IPS-18a (cell line): ENCODE measurements at regions not wholly inside any gene's neighbourhood (a gene's known extent, or its start where the extent isn't known, plus 50 kb on each side); places are given as distances from the start of the nearest gene placed in this dataset.

Experiments used
- H3K27ac ChIP-seq: one replicate; pipeline ENCODE4 v1.5.1; 2013; ENCODE audit warnings: low read length
- H3K27me3 ChIP-seq: one replicate; pipeline ENCODE4 v1.6.1; 2013; ENCODE audit warnings: mild to moderate bottlenecking, low read length; ENCODE audit not compliant: control insufficient read depth, insufficient read depth
- H3K36me3 ChIP-seq: one replicate; pipeline ENCODE4 v1.6.1; 2013; ENCODE audit warnings: low read depth, low read length; ENCODE audit not compliant: control insufficient read depth
- H3K4me1 ChIP-seq: one replicate; pipeline ENCODE4 v1.6.1; 2013; ENCODE audit warnings: low read depth, low read length; ENCODE audit not compliant: control insufficient read depth
- H3K4me3 ChIP-seq: one replicate; pipeline ENCODE4 v1.5.1; 2013; ENCODE audit warnings: low read length
- H3K9ac ChIP-seq: one replicate; pipeline ENCODE4 v1.6.1; 2013; ENCODE audit warnings: mild to moderate bottlenecking, low read length, moderate library complexity
- H3K9me3 ChIP-seq: one replicate; pipeline ENCODE4 v1.6.1; 2013; ENCODE audit warnings: low read depth, low read length; ENCODE audit not compliant: control insufficient read depth

DNA sequence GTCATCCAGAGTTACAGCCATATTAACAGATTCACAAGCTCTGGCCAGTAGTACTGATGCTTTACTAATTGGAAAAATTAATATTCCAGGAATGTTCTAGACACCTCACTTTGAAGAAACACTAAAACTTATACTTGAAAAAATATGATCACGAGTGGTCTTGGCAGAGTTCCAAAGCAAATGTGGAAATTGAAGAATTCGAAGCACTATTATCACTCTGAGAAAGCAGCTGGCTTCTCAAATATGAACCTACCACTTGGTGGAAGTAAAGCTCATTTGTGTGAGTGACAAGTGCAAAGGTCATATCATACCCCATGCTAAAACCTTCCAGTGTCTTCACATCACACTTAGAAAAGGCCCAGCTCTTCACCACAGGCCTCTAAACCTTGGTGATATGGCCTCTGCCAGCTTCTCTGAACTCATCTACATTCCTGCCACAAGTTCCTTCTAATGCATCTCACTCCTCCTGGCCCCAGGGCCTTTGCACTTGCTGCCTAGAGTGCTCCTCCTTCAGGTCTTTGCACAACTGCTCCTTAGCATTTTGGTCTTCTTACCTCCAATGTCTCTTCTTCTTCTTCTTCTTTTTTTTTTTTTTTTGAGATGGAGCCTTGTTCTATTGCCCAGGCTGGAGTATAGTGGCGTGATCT, 175.7 kb upstream of the SMIM23 start:
- Histone ChIP-seq H3K4me3 (no peak overlapping the region), H3K36me3 (no peaks in the 10 kb centered on the region), H3K9me3 (peaks cover 6% of the 10 kb centered on the region), H3K27me3 (peaks cover 7% of the 10 kb centered on the region), H3K4me1 (no peaks in the 10 kb centered on the region), H3K27ac (no peak overlapping the region), H3K9ac (no peak overlapping the region)

DNA sequence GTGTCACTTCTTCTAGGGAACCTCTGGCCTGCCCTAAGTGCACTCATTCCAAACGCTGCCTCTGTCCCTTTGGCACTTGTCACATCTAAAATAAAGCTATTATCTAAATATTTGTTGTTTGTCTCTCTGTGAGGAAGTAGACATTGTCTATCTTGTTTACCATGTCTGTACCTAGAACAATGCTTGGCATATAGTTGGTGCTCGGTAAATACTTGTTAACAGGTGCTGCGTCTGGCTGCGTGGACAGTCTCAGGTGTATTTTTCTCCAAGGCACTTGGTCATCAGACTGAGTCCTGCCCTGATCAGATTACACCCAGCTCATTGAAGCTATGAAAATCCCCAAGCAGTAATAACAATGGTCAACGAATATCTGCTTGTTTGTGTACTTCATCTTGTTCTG, 174.9 kb upstream of the SMIM23 start:
- peaks cover 15% of the 10 kb centered on the region for H3K27me3 ChIP-seq
- H3K4me1 ChIP-seq, result peaks cover 4% of the 10 kb centered on the region
- no peaks in the 10 kb centered on the region for H3K36me3 ChIP-seq
- no peak overlapping the region for H3K27ac ChIP-seq
- no peak overlapping the region for H3K4me3 ChIP-seq
- H3K9ac ChIP-seq, result no peak overlapping the region
- peaks cover 6% of the 10 kb centered on the region for H3K9me3 ChIP-seq

DNA sequence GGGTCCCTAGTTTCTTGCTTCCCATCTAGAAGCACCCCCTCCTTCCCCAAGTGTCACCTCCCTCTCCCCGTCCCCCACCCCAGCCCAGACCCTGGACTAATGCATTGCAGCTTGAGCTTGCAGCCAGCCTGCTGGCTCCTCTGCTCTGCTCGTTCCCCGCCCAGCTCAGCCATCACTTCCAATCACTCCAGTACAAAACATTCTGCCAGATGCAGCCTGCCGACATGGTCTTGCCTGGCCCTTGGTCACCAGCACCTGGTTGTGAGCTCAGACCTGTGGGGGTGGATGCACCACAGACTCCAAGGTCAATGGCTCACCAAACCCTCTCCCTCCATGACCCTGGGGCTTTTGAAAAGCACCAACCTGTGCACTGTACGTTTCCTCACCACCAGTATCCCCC, 172.9 kb upstream of the SMIM23 start:
- Histone ChIP-seq H3K27ac (no peak overlapping the region), H3K9ac (no peak overlapping the region), H3K4me3 (no peak overlapping the region), H3K27me3 (peaks cover 34% of the 10 kb centered on the region), H3K9me3 (no peaks in the 10 kb centered on the region), H3K4me1 (peaks cover 10% of the 10 kb centered on the region), H3K36me3 (no peaks in the 10 kb centered on the region)

DNA sequence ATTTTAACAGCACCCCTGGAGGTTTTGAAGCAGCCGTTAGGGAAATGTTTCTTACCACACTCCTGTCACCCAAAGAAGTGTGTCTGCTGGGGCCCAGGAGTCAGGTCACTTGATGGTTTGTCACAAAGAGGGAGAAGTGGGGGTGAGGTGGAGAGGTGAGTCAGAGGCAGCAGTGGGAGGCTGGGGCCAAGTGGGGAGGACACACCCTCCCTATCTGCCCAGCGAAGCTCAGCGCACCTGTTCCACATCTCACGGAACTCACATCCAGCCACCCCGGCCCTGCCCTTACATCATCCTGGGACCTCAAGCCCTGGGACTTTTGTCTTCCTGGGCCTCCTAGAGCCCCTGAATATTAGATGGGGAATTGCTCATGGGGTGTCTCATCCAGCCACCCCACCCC, 171.1 kb upstream of the SMIM23 start:
- Histone ChIP-seq H3K27ac (no peak overlapping the region), H3K36me3 (no peaks in the 10 kb centered on the region), H3K4me1 (peaks cover 10% of the 10 kb centered on the region), H3K9me3 (no peaks in the 10 kb centered on the region), H3K4me3 (no peak overlapping the region), H3K27me3 (peaks cover 40% of the 10 kb centered on the region), H3K9ac (no peak overlapping the region)

DNA sequence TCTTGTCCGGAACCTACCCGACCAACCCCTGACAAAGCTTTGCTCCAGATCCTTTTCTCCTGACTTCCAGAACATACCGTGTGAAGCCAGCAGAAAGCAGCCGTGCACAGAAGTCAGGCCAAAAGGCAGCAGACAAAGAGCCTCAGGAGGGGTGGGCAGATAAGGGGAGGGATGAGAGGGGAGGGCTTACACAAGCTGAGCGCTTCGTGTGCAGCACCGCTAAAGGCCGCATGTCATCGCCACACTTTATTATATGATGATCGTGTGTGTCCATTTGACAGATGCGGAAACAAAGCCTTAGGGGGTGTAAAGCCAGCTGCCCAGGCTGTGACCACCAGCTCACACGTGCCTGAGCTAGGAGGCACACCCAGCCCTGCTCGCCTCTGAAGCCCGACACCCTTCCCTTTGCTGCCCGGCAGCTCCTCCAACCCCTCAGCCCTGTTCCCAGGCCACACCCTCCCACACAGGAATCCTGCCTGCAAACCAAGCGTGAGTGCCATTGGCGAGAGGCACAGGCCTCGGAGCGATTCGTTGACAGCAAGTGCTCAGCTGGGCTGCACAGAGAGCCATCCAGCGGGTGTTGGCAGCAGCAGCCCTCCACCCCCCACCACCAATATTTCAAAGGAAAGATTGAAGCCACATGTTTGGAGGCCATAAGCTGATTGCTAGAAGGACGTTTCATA, 170.5 kb upstream of the SMIM23 start:
- Histone ChIP-seq H3K9me3 (no peaks in the 10 kb centered on the region), H3K9ac (no peak overlapping the region), H3K4me3 (no peak overlapping the region), H3K36me3 (no peaks in the 10 kb centered on the region), H3K27ac (no peak overlapping the region), H3K4me1 (peaks cover 10% of the 10 kb centered on the region), H3K27me3 (peaks cover 46% of the 10 kb centered on the region)

DNA sequence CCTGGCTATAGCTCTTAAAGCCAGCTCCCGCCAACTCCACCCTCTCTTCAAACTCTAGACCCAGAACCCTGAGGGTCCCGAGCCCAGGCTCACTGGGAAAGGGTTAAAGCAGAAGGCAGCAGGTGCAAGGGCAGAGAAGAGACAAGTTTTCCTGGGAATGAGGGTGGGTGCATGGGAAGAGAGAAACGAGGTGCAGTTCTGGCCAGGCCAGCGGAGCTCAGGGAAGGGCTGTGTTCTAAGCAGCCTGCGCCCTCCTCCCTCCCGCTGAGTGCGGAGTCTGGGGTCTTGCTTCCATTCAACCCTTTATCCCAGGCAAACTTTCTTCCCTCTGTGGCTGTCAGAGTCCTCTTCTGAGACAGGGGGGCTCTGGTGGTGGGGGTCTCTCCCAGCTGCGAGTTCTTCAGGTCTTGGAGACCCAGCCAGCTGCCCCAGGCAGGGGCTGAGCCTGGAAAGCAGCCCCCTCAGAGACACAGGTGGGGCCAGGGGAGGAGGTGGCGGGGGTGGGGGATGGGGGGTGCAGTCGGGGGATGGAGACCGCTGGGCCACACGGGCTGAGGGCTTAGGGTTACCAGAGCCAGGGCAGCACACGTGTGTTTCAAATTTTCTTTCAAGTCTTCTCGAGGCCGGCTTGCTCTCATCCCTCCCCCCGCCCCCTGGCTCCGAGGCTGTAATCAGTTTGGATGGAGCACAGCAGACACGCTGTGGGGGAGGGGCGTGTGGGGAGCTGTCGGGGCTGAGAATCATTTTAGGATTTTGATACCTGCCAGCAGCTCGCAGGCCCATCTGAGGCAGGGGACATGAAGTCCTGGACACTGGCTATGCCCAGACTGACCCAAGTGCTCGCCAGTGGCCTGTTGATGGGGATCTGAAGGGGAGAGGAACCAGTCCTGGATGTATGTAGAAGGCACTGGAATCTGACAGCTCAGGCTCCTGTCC, 169.6 kb upstream of the SMIM23 start:
- Histone ChIP-seq H3K36me3 (no peaks in the 10 kb centered on the region), H3K9ac (no peak overlapping the region), H3K9me3 (no peaks in the 10 kb centered on the region), H3K4me1 (peaks cover 10% of the 10 kb centered on the region), H3K27me3 (peaks cover 55% of the 10 kb centered on the region), H3K4me3 (no peak overlapping the region), H3K27ac (no peak overlapping the region)

DNA sequence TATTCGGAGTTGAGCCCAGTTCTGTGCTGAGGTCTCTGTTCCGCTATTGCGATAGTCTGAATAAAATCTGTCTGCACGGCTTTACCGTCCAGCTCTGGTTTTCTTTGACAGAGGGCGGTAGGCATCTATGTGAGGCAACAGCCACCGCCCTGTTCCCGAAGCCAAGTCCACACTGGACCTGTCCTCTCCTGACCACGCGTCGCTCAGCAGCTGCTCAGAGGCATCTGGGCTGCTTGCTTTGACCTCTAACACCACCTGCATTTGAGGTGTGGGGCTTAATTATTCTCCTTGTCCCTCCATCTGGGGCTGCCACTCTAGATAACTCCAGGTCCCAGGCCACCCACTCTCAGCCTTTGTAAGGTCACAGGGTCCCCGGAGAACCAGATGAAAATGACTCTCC, 168.4 kb upstream of the SMIM23 start:
- no peaks in the 10 kb centered on the region for H3K9me3 ChIP-seq
- H3K27ac ChIP-seq, result no peak overlapping the region
- peaks cover 68% of the 10 kb centered on the region for H3K27me3 ChIP-seq
- H3K36me3 ChIP-seq, result no peaks in the 10 kb centered on the region
- H3K4me1 ChIP-seq, result peaks cover 10% of the 10 kb centered on the region
- no peak overlapping the region for H3K9ac ChIP-seq
- no peak overlapping the region for H3K4me3 ChIP-seq

DNA sequence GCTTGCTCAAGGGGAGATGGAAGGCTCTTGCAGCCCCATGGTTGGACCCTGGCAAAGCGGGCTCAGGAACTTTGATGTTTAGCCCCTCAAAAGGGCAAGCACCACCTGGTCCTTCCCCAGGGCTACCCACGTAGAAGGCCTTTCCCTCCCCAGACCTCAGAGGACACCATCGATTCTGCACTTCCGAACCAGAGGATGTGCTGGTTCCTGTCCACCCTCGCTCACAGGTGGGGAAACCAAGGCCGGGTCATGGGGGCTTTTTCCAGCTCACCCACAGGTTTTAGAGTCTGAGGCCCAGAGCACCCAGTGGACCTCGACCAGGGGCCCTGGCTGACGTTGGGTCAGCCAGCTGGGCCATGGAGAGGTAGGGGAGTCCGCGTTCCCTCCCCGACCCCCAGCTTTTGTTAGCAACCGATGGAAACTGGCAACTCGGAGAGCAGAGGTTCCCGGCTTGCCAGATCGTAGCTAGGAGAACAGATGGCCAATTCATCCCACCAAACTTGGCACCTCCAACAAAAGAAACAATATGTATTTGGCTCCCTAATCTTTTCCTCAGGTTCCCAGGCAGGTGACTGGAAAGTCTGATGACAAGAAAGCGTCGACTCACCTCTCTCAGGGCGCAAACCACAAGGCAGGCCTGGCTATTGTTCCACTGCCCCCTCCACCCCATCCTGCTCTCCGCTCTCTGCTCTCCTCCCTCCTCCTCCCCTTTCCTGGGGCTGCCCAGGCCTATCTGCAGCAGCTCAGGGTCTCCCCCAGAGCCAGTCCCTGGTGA, 167.6 kb upstream of the SMIM23 start:
- no peak overlapping the region for H3K27ac ChIP-seq
- H3K4me3 ChIP-seq, result no peak overlapping the region
- H3K27me3 ChIP-seq, result peaks cover 75% of the 10 kb centered on the region
- H3K9ac ChIP-seq, result no peak overlapping the region
- H3K4me1 ChIP-seq, result peaks cover 13% of the 10 kb centered on the region
- no peaks in the 10 kb centered on the region for H3K9me3 ChIP-seq
- H3K36me3 ChIP-seq, result no peaks in the 10 kb centered on the region

DNA sequence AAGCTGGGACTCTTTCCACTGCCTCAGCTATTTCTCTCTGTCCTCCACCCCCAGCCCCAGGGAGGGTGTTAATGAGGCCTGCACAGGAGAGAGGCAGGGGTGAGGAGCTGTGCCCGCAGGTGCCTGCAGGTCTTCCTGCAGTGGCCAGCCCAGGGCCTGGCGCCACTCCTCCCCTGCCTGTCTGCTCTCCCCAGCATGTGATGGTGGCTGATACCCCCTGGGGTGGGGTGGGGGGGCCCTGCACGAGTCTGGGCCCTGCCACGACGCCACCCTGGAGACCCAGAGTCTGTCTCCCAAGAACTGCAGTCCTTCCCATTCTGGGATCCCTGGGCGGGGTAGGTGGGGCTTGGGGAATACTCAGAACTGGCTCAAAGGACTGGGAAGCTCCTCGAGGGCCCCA, 166.4 kb upstream of the SMIM23 start:
- H3K4me3 ChIP-seq, result no peak overlapping the region
- H3K27ac ChIP-seq, result no peak overlapping the region
- H3K9me3 ChIP-seq, result no peaks in the 10 kb centered on the region
- peaks cover 83% of the 10 kb centered on the region for H3K27me3 ChIP-seq
- no peak overlapping the region for H3K9ac ChIP-seq
- no peaks in the 10 kb centered on the region for H3K36me3 ChIP-seq
- peaks cover 21% of the 10 kb centered on the region for H3K4me1 ChIP-seq

DNA sequence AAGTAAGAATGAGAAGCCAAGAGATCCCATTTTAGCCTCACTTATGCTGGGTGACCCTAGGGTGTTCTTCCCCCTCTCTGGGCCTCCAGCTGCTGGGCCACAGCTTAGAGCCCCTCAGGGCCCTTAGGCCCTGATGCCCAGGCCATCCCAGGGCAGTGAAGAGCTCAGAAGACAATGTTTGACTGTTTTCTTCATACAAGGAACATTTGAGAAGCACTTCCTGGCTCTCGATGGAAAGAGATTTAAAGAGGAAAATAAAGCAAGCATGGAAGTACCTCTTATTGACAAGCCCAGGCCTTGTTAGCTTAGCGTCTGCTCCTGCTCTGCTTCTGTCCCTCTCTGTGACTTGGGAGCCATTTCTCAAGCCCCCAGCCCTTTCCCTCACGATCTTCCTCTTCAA, 165.9 kb upstream of the SMIM23 start:
- Histone ChIP-seq H3K9me3 (no peaks in the 10 kb centered on the region), H3K9ac (no peak overlapping the region), H3K27me3 (peaks cover 83% of the 10 kb centered on the region), H3K27ac (no peak overlapping the region), H3K4me3 (no peak overlapping the region), H3K36me3 (no peaks in the 10 kb centered on the region), H3K4me1 (peaks cover 27% of the 10 kb centered on the region)

DNA sequence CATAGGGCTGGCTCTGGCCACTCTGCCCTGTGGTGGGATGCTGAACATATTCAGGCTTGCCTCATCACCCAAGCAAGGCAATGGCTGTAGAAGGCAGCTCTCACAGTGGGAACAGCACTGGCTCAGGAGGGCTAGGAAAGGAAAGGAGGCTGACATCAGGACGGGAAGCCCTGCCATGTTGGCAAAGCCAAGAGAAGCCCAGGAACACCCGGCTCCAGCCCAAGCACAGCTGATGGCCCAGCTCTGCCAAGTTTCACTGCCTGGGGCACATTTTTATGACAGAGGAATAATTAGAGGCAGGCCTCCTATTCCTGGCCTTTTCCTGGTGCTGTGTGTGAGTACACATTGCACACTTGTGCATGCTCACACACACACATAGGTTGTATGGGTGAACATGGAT, 163.6 kb upstream of the SMIM23 start:
- H3K9ac ChIP-seq, result no peak overlapping the region
- no peak overlapping the region for H3K4me3 ChIP-seq
- H3K4me1 ChIP-seq, result peaks cover 17% of the 10 kb centered on the region
- H3K27ac ChIP-seq, result no peak overlapping the region
- peaks cover 84% of the 10 kb centered on the region for H3K27me3 ChIP-seq
- H3K36me3 ChIP-seq, result no peaks in the 10 kb centered on the region
- H3K9me3 ChIP-seq, result no peaks in the 10 kb centered on the region
